Lower lobe of right lung (tissue), 2 donors: ENCODE measurements at regions not wholly inside any gene's neighbourhood (a gene's known extent, or its start where the extent isn't known, plus 50 kb on each side); places are given as distances from the start of the nearest gene placed in this dataset.
"Not testable (repeated sequence)": the region's sequence is repeated elsewhere in the genome, so short reads cannot be mapped to it uniquely, and the experiment has no call there.

ENCODE experiments used
- ATAC-seq, 2 donors: fragments of 200-7000 bp; cut with Tn5 transposase; one replicate each; pipeline ENCODE4 v1.9.1; 2020 to 2022; ENCODE audit warnings: mild to moderate bottlenecking in 2 of 2, moderate library complexity in 2 of 2
- DNase-seq: peaks from one replicate; pipeline ENCODE4 v3.0.0-alpha.2; 2020
- H3K27ac ChIP-seq: fragments of 200-600 bp; one replicate; pipeline ENCODE4 v1.8.0; 2022
- H3K27me3 ChIP-seq: fragments of 200-600 bp; one replicate; pipeline ENCODE4 v1.8.0; 2022; ENCODE audit warnings: low read depth
- H3K36me3 ChIP-seq: fragments of 200-600 bp; one replicate; pipeline ENCODE4 v1.8.0; 2022; ENCODE audit warnings: mild to moderate bottlenecking
- H3K4me1 ChIP-seq: fragments of 200-600 bp; one replicate; pipeline ENCODE4 v1.8.0; 2022
- H3K4me3 ChIP-seq: fragments of 200-600 bp; one replicate; pipeline ENCODE4 v1.8.0; 2022; ENCODE audit warnings: mild to moderate bottlenecking
- H3K9me3 ChIP-seq: fragments of 200-600 bp; one replicate; pipeline ENCODE4 v1.8.0; 2022
- intact Hi-C: fragments of 100-400 bp; cut with DNase I; formaldehyde crosslinking; loops from one replicate; pipeline ENCODE4 v1.11.0; 2022
- TF ChIP-seq, protein P1 (sequence below): fragments of 200-600 bp; IDR thresholded peaks from one replicate; pipeline ENCODE4 v1.8.0; 2022; ENCODE audit warnings: antibody characterized with exemption, mild to moderate bottlenecking
- donor health status: DM: no; HTN: yes; CAD: no; lungs with severe emphysema.

DNA sequence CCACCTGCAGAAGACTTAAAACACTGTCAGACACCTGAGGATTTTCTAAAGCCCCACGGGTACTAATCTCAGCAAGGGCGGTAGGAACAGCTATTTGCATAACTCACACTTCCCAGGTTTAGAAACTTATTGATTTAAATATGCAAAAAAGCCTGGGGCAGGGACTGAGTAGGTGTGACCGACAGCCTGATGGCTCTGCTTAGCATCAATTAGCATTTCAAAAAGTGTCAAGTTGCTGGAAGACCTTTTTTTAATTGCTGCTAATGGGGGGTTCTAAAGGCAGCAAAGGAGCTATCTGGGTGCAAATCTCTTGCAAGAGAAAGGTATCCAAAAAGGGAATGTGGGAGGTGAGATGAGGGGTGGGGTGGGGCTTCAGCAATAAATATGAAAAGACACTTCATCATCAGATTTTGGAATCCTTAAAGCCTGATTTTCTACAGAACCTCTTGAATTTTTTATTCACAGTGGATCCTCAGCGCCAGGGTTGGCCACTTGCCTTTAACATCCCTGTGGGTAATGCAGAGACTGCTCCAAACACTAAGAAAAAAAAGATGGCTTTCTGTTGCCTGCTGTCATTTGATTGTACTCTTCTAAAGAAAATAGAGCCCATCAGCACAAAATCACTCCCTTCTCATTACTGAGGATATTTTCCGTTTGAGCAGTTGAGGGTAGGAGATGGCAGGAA lies 121.1 kb upstream of the RMP24 start:
- no peaks in the 10 kb centered on the region for H3K36me3 ChIP-seq
- H3K4me1 ChIP-seq = no peaks in the 10 kb centered on the region
- intact Hi-C loops = no loop called here
- DNase-seq = no peak
- H3K9me3 ChIP-seq = no peaks in the 10 kb centered on the region
- ATAC-seq = no peak
- TF ChIP-seq, protein P1, sequence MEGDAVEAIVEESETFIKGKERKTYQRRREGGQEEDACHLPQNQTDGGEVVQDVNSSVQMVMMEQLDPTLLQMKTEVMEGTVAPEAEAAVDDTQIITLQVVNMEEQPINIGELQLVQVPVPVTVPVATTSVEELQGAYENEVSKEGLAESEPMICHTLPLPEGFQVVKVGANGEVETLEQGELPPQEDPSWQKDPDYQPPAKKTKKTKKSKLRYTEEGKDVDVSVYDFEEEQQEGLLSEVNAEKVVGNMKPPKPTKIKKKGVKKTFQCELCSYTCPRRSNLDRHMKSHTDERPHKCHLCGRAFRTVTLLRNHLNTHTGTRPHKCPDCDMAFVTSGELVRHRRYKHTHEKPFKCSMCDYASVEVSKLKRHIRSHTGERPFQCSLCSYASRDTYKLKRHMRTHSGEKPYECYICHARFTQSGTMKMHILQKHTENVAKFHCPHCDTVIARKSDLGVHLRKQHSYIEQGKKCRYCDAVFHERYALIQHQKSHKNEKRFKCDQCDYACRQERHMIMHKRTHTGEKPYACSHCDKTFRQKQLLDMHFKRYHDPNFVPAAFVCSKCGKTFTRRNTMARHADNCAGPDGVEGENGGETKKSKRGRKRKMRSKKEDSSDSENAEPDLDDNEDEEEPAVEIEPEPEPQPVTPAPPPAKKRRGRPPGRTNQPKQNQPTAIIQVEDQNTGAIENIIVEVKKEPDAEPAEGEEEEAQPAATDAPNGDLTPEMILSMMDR = no peak
- no peaks in the 10 kb centered on the region for H3K27me3 ChIP-seq
- no peak overlapping the region for H3K27ac ChIP-seq
- H3K4me3 ChIP-seq = no peak overlapping the region

DNA sequence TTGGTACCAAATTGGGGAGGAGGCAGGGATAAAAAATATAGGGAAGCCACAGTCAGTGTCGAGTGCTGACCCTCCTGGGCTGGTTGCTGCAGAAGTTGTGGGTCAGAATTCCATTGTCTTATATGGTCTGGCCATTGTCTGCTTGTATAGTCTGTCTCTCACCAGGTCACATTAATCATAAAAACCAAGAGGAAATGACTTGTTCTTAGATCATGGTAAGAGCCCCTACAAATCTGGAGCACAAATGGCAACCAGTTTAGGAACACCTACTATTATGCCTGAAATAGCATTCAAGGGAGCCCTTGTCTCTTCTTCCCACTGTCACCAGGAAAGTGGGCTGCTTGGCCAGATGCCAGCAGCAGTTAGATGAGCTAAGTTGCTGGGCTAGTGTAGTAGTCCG lies 119.7 kb upstream of the RMP24 start:
- intact Hi-C loops = no loop called here
- TF ChIP-seq, protein P1 = no peak
- no peak overlapping the region for H3K27ac ChIP-seq
- H3K4me1 ChIP-seq = no peaks in the 10 kb centered on the region
- H3K9me3 ChIP-seq = no peaks in the 10 kb centered on the region
- no peak overlapping the region for H3K4me3 ChIP-seq
- no peaks in the 10 kb centered on the region for H3K36me3 ChIP-seq
- DNase-seq = no peak
- no peaks in the 10 kb centered on the region for H3K27me3 ChIP-seq
- ATAC-seq = no peak

DNA sequence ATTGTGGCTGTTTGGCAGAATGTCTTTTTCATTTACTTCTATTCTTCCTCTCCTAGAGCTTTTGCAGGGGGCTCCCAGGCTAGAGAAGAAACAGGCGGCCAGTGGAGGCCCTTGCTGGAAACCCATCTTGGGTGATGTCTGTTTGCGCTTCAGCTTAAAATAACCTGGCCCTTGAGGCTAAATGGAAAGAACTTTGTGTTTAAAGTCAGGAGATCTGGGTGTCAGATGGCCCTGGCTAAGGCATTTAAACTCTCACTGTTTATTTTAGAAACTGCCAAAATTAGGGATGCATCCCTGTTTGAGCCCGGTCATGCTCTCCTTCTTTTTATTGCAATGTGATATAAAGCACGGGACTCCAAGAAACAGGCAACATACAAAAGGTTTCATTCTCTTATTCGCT lies 118.4 kb upstream of the RMP24 start:
- ATAC-seq (no peak), DNase-seq (no peak)
- TF ChIP-seq, protein P1 = no peak
- no peaks in the 10 kb centered on the region for H3K9me3 ChIP-seq
- H3K27ac ChIP-seq = no peak overlapping the region
- H3K27me3 ChIP-seq = no peaks in the 10 kb centered on the region
- H3K4me1 ChIP-seq = no peaks in the 10 kb centered on the region
- intact Hi-C loops = no loop called here
- no peaks in the 10 kb centered on the region for H3K36me3 ChIP-seq
- no peak overlapping the region for H3K4me3 ChIP-seq

DNA sequence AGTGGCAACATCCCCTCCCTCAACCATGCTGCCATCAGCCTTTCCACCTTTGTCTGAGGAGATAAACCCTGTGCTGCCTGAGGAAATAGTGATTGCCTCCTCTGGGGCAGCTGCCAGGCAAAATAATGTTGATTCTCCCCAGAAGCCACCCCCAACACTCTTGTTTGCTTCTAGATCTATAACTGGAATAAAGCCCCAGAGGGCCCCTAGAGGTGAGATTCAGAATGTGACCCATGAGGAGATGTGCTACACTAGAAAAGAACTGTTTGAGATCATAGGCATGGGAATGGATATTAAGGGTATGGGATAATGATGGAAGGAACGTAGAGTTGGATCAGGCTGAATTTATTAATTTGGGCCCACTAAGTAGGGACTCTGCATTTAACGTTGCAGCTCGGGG lies 116.3 kb upstream of the RMP24 start:
- H3K27ac ChIP-seq = no peak overlapping the region
- intact Hi-C loops = no loop called here
- H3K4me1 ChIP-seq = no peaks in the 10 kb centered on the region
- TF ChIP-seq, protein P1 = no peak
- no peaks in the 10 kb centered on the region for H3K36me3 ChIP-seq
- H3K4me3 ChIP-seq = no peak overlapping the region
- no peaks in the 10 kb centered on the region for H3K27me3 ChIP-seq
- DNase-seq (no peak), ATAC-seq (no peak)
- no peaks in the 10 kb centered on the region for H3K9me3 ChIP-seq

GRCh38 chr18:35856721-35857120 lies 115.8 kb upstream of the RMP24 start:
- H3K4me3 ChIP-seq, H3K9me3 ChIP-seq, DNase-seq, ATAC-seq, H3K27me3 ChIP-seq, intact Hi-C loops, H3K27ac ChIP-seq, H3K36me3 ChIP-seq, H3K4me1 ChIP-seq: not testable (repeated sequence)

DNA sequence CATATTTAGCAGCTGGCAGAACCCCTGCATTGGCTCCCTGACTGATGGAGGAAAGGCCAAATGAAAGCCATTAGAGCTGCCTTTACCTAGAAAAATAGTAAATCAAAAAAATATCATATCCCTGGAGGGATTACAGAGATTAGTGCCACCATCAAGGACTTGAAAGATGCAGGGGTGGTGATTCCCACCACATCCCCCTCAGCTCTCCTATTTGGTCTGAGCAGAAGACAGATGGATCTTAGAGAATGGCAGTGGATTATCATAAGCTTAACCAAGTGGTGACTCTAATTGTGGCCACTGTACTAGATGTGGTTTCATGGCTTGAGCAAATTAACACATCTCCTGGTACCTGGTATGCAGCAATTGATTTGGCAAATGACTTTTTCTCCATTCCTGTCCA lies 114.9 kb upstream of the RMP24 start:
- H3K9me3 ChIP-seq, H3K27me3 ChIP-seq, H3K27ac ChIP-seq, H3K4me1 ChIP-seq, intact Hi-C loops, ATAC-seq, H3K4me3 ChIP-seq, DNase-seq, H3K36me3 ChIP-seq: not testable (repeated sequence)
